ENCODE measurements at regions not wholly inside any gene's neighbourhood (a gene's known extent, or its start where the extent isn't known, plus 50 kb on each side); places are given as distances from the start of the nearest gene placed in this dataset.

- DNase-seq = no peak
- H2BK20ac ChIP-seq (ENCODE audit: low read depth, low read length, poor library complexity, severe bottlenecking) = no peak overlapping the region
- Mint-ChIP-seq H3K27me3 (ENCODE audit: low read depth) (no peaks in the 10 kb centered on the region; the same call in 1 of the 2 replicates), H3K9me3 (no peaks in the 10 kb centered on the region), H3K36me3 (ENCODE audit: insufficient read depth in 1 of 3, low read depth in 3 of 3) (no peaks in the 10 kb centered on the region), H3K4me1 (no peaks in the 10 kb centered on the region), H3K27ac (no peak overlapping the region), H3K4me3 (no peak overlapping the region)
- H4K8ac ChIP-seq (replicated peaks; ENCODE audit: insufficient read length, low read depth, low read length) = no peak overlapping the region
- TF ChIP-seq CTCF (conservative IDR thresholded peaks at IDR 0.05) = no peak
- H2AK5ac ChIP-seq (ENCODE audit: insufficient read length, low read length) = no peak overlapping the region
- no peak overlapping the region for H2BK12ac ChIP-seq (ENCODE audit: insufficient read length, low read depth, low read length)
- H4K20me1 ChIP-seq (ENCODE audit: control insufficient read depth, insufficient read depth, insufficient read length) = no peaks in the 10 kb centered on the region
- no peak overlapping the region for H3K56ac ChIP-seq (ENCODE audit: insufficient read length, low read depth, low read length)
- no peaks in the 10 kb centered on the region for H3K79me2 ChIP-seq (ENCODE audit: insufficient read depth, low read length)
- no peak overlapping the region for H2BK5ac ChIP-seq (ENCODE audit: insufficient read length, low read length)
- H3K14ac ChIP-seq (ENCODE audit: insufficient read depth, low read length) = no peak overlapping the region
- H3K23me2 ChIP-seq (ENCODE audit: insufficient read length, low read depth, low read length, poor library complexity, severe bottlenecking) = no peaks in the 10 kb centered on the region
- H3K9ac ChIP-seq (ENCODE audit: extremely low read depth, insufficient read length, low read length) = no peak overlapping the region
- H3K18ac ChIP-seq (ENCODE audit: insufficient read length, low read depth, low read length) = no peak overlapping the region
- H2AFZ ChIP-seq (ENCODE audit: low read length) = no peak overlapping the region
- no peak overlapping the region for H4K5ac ChIP-seq (ENCODE audit: insufficient read length, low read depth, low read length)
- no peak overlapping the region for H2BK120ac ChIP-seq (ENCODE audit: low read depth, low read length, poor library complexity, severe bottlenecking)
- H3K9me3 ChIP-seq (ENCODE audit: control insufficient read depth, low read depth, low read length) = no peaks in the 10 kb centered on the region
- H3T11ph ChIP-seq (ENCODE audit: low read length) = no peak overlapping the region
- WGBS (ENCODE audit: extremely low coverage, insufficient read length, low lambda C conversion rate) = no CpG with 5 or more reads among the region's 5 CpGs
- no peak overlapping the region for H3K4ac ChIP-seq (ENCODE audit: low read depth, low read length)
- no peaks in the 10 kb centered on the region for H3K4me1 ChIP-seq (ENCODE audit: insufficient read depth, low read length)
- no peak overlapping the region for H3K23ac ChIP-seq (ENCODE audit: insufficient read length, low read depth, low read length)
- H3K27me3 ChIP-seq (ENCODE audit: insufficient read depth, low read length) = no peaks in the 10 kb centered on the region
- no peak overlapping the region for H3K4me2 ChIP-seq (ENCODE audit: insufficient read depth, insufficient read length, low read length)
- H3K27ac ChIP-seq (ENCODE audit: insufficient read length, low read depth, low read length) = no peak overlapping the region
- H3K79me1 ChIP-seq (ENCODE audit: insufficient read depth, low read depth, low read length, poor library complexity, severe bottlenecking) = no peaks in the 10 kb centered on the region
- no peak overlapping the region for H2BK15ac ChIP-seq (ENCODE audit: low read depth, low read length)
- H4K91ac ChIP-seq (ENCODE audit: insufficient read length, low read depth, low read length) = no peak overlapping the region
These were observed 286.0 kb upstream of the TMEM229A start for GRCh38 chr7:124318721-124319450.

All from H9 (cell line).